ENCODE measurements at regions not wholly inside any gene's neighbourhood (a gene's known extent, or its start where the extent isn't known, plus 50 kb on each side); places are given as distances from the start of the nearest gene placed in this dataset.

DNA sequence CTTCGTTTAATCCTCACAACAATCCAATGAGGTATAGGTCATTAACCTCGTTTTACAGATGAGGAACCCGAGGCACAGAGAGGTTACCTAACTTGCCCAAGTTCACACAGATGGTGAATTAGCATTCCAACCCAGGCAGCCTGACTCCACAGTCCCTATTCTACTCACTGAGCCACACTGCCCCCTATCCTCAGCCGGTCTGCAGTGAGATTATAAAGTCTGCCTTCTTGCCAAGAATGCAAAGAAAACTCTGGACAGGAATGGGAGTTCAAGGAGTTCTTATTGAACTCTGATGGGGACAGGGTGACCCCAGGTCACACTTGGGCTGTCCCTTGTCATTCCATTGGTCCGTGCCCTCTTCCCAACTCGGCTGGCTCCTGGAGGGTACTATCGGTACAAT lies 94.0 kb upstream of the KCNK12 start:
- TF ChIP-seq, protein P1, sequence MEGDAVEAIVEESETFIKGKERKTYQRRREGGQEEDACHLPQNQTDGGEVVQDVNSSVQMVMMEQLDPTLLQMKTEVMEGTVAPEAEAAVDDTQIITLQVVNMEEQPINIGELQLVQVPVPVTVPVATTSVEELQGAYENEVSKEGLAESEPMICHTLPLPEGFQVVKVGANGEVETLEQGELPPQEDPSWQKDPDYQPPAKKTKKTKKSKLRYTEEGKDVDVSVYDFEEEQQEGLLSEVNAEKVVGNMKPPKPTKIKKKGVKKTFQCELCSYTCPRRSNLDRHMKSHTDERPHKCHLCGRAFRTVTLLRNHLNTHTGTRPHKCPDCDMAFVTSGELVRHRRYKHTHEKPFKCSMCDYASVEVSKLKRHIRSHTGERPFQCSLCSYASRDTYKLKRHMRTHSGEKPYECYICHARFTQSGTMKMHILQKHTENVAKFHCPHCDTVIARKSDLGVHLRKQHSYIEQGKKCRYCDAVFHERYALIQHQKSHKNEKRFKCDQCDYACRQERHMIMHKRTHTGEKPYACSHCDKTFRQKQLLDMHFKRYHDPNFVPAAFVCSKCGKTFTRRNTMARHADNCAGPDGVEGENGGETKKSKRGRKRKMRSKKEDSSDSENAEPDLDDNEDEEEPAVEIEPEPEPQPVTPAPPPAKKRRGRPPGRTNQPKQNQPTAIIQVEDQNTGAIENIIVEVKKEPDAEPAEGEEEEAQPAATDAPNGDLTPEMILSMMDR (IDR thresholded peaks at IDR 0.05; ENCODE audit: low read length, missing control alignments), result no peak
- H3K4me3 ChIP-seq (replicated peaks; ENCODE audit: low read depth, low read length), result no peak overlapping the region
- DNase-seq (ENCODE audit: low read depth), result no peak

DNA sequence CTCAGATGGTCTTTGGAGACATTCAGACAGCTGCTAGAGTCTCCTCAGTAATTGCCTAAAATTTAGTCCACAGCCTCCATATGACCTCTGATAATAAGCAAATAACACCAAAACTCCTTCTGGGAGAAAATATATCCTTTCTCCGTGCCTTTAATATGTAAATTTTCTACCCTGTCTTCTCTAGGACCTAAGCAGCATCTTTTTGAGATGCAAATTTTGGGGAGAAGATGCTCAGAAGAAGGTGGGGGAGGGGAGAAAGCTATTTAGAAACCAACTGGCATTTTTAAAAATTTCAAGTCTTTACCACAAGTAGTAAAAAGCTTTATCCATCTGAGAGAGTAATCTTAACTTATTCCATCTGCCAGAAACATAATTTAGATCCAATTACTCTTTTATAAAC lies 91.8 kb upstream of the KCNK12 start:
- no peak for DNase-seq (ENCODE audit: low read depth)
- TF ChIP-seq, protein P1 (IDR thresholded peaks at IDR 0.05; ENCODE audit: low read length, missing control alignments), result no peak
- no peak overlapping the region for H3K4me3 ChIP-seq (replicated peaks; ENCODE audit: low read depth, low read length)

DNA sequence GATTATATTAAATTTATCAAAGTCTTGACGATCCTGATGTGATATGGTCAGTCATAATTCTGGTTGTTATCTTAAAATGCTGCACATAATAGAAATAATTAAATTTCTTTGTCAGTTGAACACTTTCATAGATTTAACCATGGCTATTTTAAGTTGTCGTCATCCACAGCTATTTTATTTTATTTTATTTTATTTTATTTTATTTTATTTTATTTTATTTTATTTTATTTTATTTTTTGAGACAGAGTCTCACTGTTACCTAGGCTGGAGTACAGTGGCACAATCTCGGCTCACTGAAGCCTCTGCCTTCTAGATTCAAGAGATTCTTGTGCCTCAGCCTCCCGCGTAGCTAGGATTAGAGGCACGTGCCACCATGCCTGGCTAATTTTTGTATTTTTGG lies 90.5 kb upstream of the KCNK12 start:
- DNase-seq (ENCODE audit: low read depth), result no peak
- H3K4me3 ChIP-seq (replicated peaks; ENCODE audit: low read depth, low read length), result no peak overlapping the region
- TF ChIP-seq, protein P1 (IDR thresholded peaks at IDR 0.05; ENCODE audit: low read length, missing control alignments), result no peak

DNA sequence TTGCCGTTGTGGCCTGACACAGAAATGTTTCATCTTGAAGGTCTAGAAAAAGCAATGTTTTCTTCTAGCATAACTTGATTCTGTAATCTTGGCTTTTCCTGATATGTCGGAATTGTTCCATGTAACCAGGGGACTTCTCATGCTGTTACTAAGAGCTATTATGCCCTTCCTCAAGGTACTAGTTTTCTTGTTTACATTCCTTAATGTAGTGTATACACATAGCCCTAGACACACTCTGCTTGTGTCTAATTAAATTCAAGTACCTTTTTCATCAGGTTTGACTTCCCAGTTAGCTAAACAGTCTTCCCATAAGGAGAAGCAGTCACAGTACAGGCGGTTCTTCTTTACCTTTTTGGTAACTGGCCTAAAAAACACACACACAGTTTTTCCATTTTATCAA lies 89.4 kb upstream of the KCNK12 start:
- TF ChIP-seq, protein P1 (IDR thresholded peaks at IDR 0.05; ENCODE audit: low read length, missing control alignments), result no peak
- no peak overlapping the region for H3K4me3 ChIP-seq (replicated peaks; ENCODE audit: low read depth, low read length)
- no peak for DNase-seq (ENCODE audit: low read depth)

DNA sequence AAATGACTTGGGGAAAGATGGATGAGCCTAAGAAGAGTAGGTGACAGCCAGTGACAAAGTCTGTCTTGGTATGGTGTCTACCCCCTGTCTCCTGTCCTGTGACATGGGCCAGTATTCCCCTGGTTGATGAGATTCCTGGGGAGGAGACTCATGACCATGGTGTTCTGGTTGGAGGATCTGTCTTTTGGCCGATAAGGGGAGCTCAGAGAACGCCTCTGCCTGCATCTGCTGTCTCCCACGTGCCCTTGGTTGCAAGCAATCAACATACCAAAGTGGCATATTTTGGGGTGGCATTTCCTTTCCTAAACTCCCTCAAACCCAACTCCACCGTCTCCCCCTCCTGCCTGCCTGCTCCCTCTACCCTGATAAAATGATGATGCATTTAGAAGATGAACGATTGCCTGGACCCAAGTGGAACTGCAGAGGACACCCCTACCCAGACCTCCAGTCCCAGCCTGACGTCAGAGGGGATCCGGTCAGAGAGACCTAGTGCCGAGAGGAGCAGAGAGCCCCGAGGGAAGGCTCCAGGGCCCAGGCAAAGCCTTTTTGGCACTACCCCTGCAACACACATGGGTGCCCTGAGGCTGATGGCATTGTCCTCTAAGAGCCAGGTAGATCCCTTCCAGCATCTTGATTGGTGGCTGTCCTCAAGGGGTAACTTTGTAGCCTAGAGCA lies 88.0 kb upstream of the KCNK12 start:
- no peak overlapping the region for H3K4me3 ChIP-seq (replicated peaks; ENCODE audit: low read depth, low read length)
- TF ChIP-seq, protein P1 (IDR thresholded peaks at IDR 0.05; ENCODE audit: low read length, missing control alignments), result no peak
- DNase-seq (ENCODE audit: low read depth), result no peak

DNA sequence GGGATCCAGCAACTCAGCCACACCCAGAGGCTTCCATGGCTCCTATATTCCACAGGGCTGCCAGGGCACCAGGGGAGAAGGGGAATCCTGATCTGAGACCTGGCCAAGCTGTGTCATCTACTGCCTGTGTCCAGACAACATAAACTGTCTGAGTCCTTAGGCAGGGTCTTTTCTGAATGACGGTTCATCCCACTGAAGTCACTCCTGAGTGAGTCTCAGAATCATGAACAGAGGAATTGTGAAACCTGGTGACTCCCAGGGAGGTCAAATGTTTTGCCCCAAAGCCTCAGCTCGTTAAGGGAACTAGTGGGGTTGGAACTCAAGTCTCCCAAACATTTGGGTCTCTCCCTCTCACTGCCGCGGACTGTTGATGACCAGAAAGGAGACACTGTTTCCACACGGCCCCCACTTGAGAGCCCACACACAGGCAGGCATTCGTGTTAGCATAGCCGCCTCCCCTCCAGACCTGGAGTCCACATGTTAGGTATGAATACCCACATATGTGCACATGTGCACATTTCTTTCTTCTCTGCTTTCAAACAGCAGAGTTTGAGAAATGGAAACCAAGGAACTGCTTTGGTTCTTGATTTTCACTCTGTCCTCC lies 87.2 kb upstream of the KCNK12 start:
- TF ChIP-seq, protein P1 (IDR thresholded peaks at IDR 0.05; ENCODE audit: low read length, missing control alignments), result no peak
- H3K4me3 ChIP-seq (replicated peaks; ENCODE audit: low read depth, low read length), result no peak overlapping the region
- DNase-seq (ENCODE audit: low read depth), result no peak

Data from fibroblast of pulmonary artery (primary cell).